A673 (cell line): ENCODE measurements at regions not wholly inside any gene's neighbourhood (a gene's known extent, or its start where the extent isn't known, plus 50 kb on each side); places are given as distances from the start of the nearest gene placed in this dataset.

Experiments used
- EZH2 ChIP-seq: fragments of 200-600 bp; sonication (generic); IDR thresholded peaks from 2 replicates; pipeline ENCODE4 v1.6.1; 2017; ENCODE audit warnings: borderline replicate concordance, low read depth, mild to moderate bottlenecking, mixed read lengths, antibody characterized with exemption, low read length; ENCODE audit not compliant: poor library complexity, severe bottlenecking
- TF ChIP-seq, protein P1 (sequence below): fragments of 300-800, 200-600 bp; sonication (generic); conservative IDR thresholded peaks from 2 replicates; pipeline ENCODE4 v1.5.1; 2017; ENCODE audit warnings: low read depth, mild to moderate bottlenecking, antibody characterized with exemption, low read length, moderate library complexity, mixed read lengths

- TF ChIP-seq, protein P1, sequence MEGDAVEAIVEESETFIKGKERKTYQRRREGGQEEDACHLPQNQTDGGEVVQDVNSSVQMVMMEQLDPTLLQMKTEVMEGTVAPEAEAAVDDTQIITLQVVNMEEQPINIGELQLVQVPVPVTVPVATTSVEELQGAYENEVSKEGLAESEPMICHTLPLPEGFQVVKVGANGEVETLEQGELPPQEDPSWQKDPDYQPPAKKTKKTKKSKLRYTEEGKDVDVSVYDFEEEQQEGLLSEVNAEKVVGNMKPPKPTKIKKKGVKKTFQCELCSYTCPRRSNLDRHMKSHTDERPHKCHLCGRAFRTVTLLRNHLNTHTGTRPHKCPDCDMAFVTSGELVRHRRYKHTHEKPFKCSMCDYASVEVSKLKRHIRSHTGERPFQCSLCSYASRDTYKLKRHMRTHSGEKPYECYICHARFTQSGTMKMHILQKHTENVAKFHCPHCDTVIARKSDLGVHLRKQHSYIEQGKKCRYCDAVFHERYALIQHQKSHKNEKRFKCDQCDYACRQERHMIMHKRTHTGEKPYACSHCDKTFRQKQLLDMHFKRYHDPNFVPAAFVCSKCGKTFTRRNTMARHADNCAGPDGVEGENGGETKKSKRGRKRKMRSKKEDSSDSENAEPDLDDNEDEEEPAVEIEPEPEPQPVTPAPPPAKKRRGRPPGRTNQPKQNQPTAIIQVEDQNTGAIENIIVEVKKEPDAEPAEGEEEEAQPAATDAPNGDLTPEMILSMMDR, result no peak
- TF ChIP-seq EZH2, result no peak
These were observed 139.2 kb upstream of the TTC29 start for GRCh38 chr4:147084861-147085260.
